ENCODE measurements at regions not wholly inside any gene's neighbourhood (a gene's known extent, or its start where the extent isn't known, plus 50 kb on each side); places are given as distances from the start of the nearest gene placed in this dataset.

DNA sequence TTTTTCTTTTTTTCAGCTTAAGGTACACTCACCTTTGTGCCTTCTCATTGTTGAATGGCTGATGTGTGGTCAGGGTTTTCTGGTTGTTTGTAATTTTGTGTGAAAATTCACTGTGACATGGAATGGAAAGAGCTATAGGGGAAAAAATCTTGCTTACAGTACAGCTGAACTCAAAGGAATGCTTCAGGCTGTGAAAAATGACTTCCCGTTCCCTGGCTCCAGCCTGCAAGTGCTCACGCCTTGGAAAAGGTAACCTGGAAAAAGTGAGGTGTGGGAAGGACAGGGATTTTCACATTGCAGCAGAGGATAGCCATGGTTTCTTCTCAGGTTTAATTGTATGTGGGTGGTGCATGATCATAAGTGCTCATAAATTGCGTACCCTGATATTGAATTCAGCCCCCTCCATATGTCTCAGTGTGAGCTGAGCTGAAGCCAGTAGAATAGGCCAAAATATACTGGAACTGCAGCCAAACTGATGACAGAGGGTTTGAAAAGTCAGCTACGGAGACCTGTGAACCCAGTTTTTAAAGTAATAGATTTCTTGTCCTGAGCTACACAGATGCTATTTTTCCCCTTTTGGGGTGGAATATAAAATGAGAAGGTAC, 228.7 kb upstream of the RASGRP1 start:
- no peak overlapping the region for H3K9ac ChIP-seq (replicated peaks; ENCODE audit: extremely low read depth, insufficient read depth, low read length)
- no peaks in the 10 kb centered on the region for H4K20me1 ChIP-seq (replicated peaks; ENCODE audit: control insufficient read depth, extremely low read depth, insufficient read depth, low read length)
- H3K9me3 ChIP-seq (replicated peaks; ENCODE audit: control insufficient read depth, insufficient read depth, low read length), result no peaks in the 10 kb centered on the region
- H2AFZ ChIP-seq (ENCODE audit: low read depth, low read length), result no peak overlapping the region
- no peak for FAIRE-seq
- CTCF ChIA-PET, result interaction anchor here (1.1 to 1.2 kb wide), 2 partner anchors 47 to 198 kb away, joined by 3 read pairs; no protein-coding TSS in a partner anchor
- TF ChIP-seq EZH2 (IDR thresholded peaks at IDR 0.05; ENCODE audit: borderline replicate concordance, low read depth, low read length, severe bottlenecking), result no peak
- no peak for TF ChIP-seq MAX (IDR thresholded peaks at IDR 0.05; ENCODE audit: insufficient read depth, insufficient read length)
- no peak for TF ChIP-seq FOS (IDR thresholded peaks at IDR 0.05; ENCODE audit: borderline replicate concordance, insufficient read depth, low read length)
- no peak overlapping the region for H3K27ac ChIP-seq (ENCODE audit: insufficient read depth, low read depth, low read length)
- peaks cover 0 to 4% of the 10 kb centered on the region in 2 experiments for H3K27me3 ChIP-seq (ENCODE audit: control insufficient read depth in 2 of 2, insufficient read depth in 2 of 2, low read length in 2 of 2)
- no TSS peak for BruUV-seq (replicated peaks)
- no peaks in the 10 kb centered on the region for H3K79me2 ChIP-seq (ENCODE audit: control insufficient read depth, insufficient read depth, low read length)
- intact Hi-C loops (cut with micrococcal nuclease), result no loop called here
- dilution Hi-C loops (cut with MboI; ENCODE audit: extremely low pct_ligation_motif_present, low sequenced_read_pairs), result no loop called here
- no peaks in the 10 kb centered on the region for H3K4me1 ChIP-seq (ENCODE audit: control insufficient read depth, extremely low read depth, insufficient read depth, low read length)
- no peak overlapping the region for H3K4me3 ChIP-seq (replicated peaks in 1 of 3; ENCODE audit: insufficient read depth in 1 of 3, low read depth in 1 of 3, low read length in 3 of 3)
- POLR2A ChIA-PET, result interaction anchor here (0.6 kb wide), 2 partner anchors 44 to 176 kb away, joined by 4 to 8 read pairs; no protein-coding TSS in a partner anchor
- no peaks in the 10 kb centered on the region for H3K36me3 ChIP-seq (ENCODE audit: control insufficient read depth in 2 of 2, extremely low read depth in 1 of 2, insufficient read depth in 2 of 2, low read length in 2 of 2)
- H3K9me1 ChIP-seq (replicated peaks; ENCODE audit: control insufficient read depth, extremely low read depth, insufficient read depth, low read length), result no peaks in the 10 kb centered on the region
- H3K4me2 ChIP-seq (ENCODE audit: insufficient read depth, low read length), result no peak overlapping the region
- peak; percentile 43 for DNase-seq (ENCODE audit: low read depth, low spot score)

DNA sequence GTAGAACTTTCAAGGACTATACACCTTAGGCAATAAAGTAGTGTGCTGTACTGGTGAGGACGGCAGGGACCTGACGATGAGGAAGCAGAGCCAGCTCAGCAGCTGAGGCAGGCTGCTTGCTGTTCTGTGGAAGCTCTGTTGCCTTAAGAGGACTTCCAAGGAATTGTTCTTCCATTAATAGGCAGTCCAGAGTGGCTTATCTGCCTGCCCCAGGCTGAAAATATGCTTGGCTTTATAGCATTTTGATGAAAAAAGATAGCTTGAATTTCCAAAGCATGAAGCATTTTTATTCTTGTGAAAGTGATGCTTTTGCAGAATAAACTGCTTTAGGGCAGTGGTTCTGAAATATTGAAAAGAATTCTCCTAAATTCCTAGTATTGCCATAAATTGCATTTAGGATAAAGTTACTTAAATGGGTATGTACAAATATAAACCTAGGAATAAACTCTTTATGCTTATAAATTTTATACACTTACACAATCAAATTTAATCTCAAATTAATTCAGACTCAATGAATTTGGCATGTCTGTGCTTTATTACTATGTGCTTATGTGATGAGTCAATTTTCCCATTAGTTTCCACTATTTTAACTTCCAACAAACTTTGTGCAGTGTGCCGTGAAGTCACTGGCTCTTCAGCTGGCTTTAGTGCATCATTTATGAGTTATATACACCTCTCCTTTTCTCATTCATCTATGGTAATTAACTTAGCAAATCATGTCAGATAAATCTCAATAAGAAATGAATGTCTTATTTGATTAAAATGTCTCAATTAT, 231.0 kb upstream of the RASGRP1 start:
- Histone ChIP-seq H3K79me2 (ENCODE audit: control insufficient read depth, insufficient read depth, low read length) (no peaks in the 10 kb centered on the region), H2AFZ (ENCODE audit: low read depth, low read length) (no peak overlapping the region), H3K4me2 (ENCODE audit: insufficient read depth, low read length) (no peak overlapping the region), H3K9ac (replicated peaks; ENCODE audit: extremely low read depth, insufficient read depth, low read length) (no peak overlapping the region), H3K4me3 (replicated peaks in 1 of 3; ENCODE audit: insufficient read depth in 1 of 3, low read depth in 1 of 3, low read length in 3 of 3) (no peak overlapping the region), H3K27me3 (ENCODE audit: control insufficient read depth in 2 of 2, insufficient read depth in 2 of 2, low read length in 2 of 2) (peaks cover 0 to 4% of the 10 kb centered on the region in 2 experiments), H3K9me1 (replicated peaks; ENCODE audit: control insufficient read depth, extremely low read depth, insufficient read depth, low read length) (no peaks in the 10 kb centered on the region), H4K20me1 (replicated peaks; ENCODE audit: control insufficient read depth, extremely low read depth, insufficient read depth, low read length) (no peaks in the 10 kb centered on the region), H3K4me1 (ENCODE audit: control insufficient read depth, extremely low read depth, insufficient read depth, low read length) (no peaks in the 10 kb centered on the region), H3K9me3 (replicated peaks; ENCODE audit: control insufficient read depth, insufficient read depth, low read length) (no peaks in the 10 kb centered on the region), H3K27ac (ENCODE audit: insufficient read depth, low read depth, low read length) (no peak overlapping the region), H3K36me3 (ENCODE audit: control insufficient read depth in 2 of 2, extremely low read depth in 1 of 2, insufficient read depth in 2 of 2, low read length in 2 of 2) (no peaks in the 10 kb centered on the region)
- no peak for FAIRE-seq
- dilution Hi-C loops (cut with MboI; ENCODE audit: extremely low pct_ligation_motif_present, low sequenced_read_pairs), result no loop called here
- peak; percentile 14 for DNase-seq (ENCODE audit: low read depth, low spot score)
- POLR2A ChIA-PET, result no interaction called here
- intact Hi-C loops (cut with micrococcal nuclease), result no loop called here
- CTCF ChIA-PET, result no interaction called here
- BruUV-seq (replicated peaks), result no TSS peak
- TF ChIP-seq EZH2 (IDR thresholded peaks at IDR 0.05; ENCODE audit: borderline replicate concordance, low read depth, low read length, severe bottlenecking), result no peak
- no peak for TF ChIP-seq JUN (IDR thresholded peaks at IDR 0.05; ENCODE audit: borderline replicate concordance, insufficient read depth, insufficient read length, low read depth)
- TF ChIP-seq MYC (IDR thresholded peaks at IDR 0.05; ENCODE audit: low read depth, low read length), result no peak
- no peak for TF ChIP-seq GATA2 (IDR thresholded peaks at IDR 0.05; ENCODE audit: insufficient read depth, insufficient read length, low read depth, low read length)
- TF ChIP-seq, protein P1, sequence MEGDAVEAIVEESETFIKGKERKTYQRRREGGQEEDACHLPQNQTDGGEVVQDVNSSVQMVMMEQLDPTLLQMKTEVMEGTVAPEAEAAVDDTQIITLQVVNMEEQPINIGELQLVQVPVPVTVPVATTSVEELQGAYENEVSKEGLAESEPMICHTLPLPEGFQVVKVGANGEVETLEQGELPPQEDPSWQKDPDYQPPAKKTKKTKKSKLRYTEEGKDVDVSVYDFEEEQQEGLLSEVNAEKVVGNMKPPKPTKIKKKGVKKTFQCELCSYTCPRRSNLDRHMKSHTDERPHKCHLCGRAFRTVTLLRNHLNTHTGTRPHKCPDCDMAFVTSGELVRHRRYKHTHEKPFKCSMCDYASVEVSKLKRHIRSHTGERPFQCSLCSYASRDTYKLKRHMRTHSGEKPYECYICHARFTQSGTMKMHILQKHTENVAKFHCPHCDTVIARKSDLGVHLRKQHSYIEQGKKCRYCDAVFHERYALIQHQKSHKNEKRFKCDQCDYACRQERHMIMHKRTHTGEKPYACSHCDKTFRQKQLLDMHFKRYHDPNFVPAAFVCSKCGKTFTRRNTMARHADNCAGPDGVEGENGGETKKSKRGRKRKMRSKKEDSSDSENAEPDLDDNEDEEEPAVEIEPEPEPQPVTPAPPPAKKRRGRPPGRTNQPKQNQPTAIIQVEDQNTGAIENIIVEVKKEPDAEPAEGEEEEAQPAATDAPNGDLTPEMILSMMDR (IDR thresholded peaks at IDR 0.05; ENCODE audit: extremely low read depth in 1 of 2, insufficient read depth in 1 of 2, low read depth in 1 of 2, low read length in 2 of 2), result no peak
- TF ChIP-seq POLR2AphosphoS5 (IDR thresholded peaks at IDR 0.05; ENCODE audit: insufficient read depth, low read depth, low read length), result no peak
- no peak for TF ChIP-seq POLR2A (IDR thresholded peaks at IDR 0.05; ENCODE audit: low read depth, low read length)
- no peak for TF ChIP-seq FOS (IDR thresholded peaks at IDR 0.05; ENCODE audit: borderline replicate concordance, insufficient read depth, low read length)

All from endothelial cell of umbilical vein (primary cell).